GM12878 (cell line): ENCODE measurements at regions not wholly inside any gene's neighbourhood (a gene's known extent, or its start where the extent isn't known, plus 50 kb on each side); places are given as distances from the start of the nearest gene placed in this dataset.

ENCODE experiments used
- ATAC-seq: fragments of 200-7000 bp; cut with Tn5 transposase; 3 replicates; pipeline ENCODE4 v1.9.1; 2020; ENCODE audit warnings: mild to moderate bottlenecking, moderate library complexity
- BruUV-seq: library from RNA; stranded (reverse); fragments of 400-500 nt; replicated peaks from 2 replicates; lab custom pipeline; 2021; lab: Mats Ljungman, UMichigan
- CTCF ChIA-PET: fragments of 300-600 bp; sonication (Branson Sonifier 250); formaldehyde crosslinking; extraction: SDS; loops from one replicate; lab custom pipeline; 2021; ENCODE audit warnings: inconsistent platforms; lab: Yijun Ruan, JAX
- POLR2A ChIA-PET: fragments of 350-600 bp; formaldehyde crosslinking; extraction: SDS; loops from one replicate; lab custom pipeline; 2021; ENCODE audit warnings: inconsistent platforms; lab: Charles Lee
- RAD21 ChIA-PET: fragments of 300-600 bp; sonication (Branson Sonifier 250); formaldehyde crosslinking; loops from one replicate; lab custom pipeline; 2023; ENCODE audit warnings: antibody characterized with exemption; ENCODE audit not compliant: unreplicated experiment; lab: Charles Lee
- SMC1A ChIA-PET: fragments of 300-600 bp; sonication (Branson Sonifier 250); formaldehyde crosslinking; loops from one replicate; lab custom pipeline; 2023; ENCODE audit not compliant: unreplicated experiment, uncharacterized antibody; lab: Charles Lee
- DNase-seq: peaks from one replicate; pipeline ENCODE4 v3.0.0-alpha.2; 2011; ENCODE audit warnings: low read depth, low spot score
- FAIRE-seq: peaks from 3 replicates; lab custom pipeline; 2011; peaks lifted over from hg19 to GRCh38; lab: Jason Lieb, UNC
- H2AFZ ChIP-seq: 2 replicates; pipeline ENCODE4 v1.6.0; 2011; ENCODE audit warnings: low read depth, low read length, control low read depth; ENCODE audit not compliant: control insufficient read depth
- H3K27ac ChIP-seq: 2 replicates; pipeline ENCODE4 v1.5.1; 2011; ENCODE audit warnings: control low read depth; ENCODE audit not compliant: control insufficient read depth, insufficient read depth
- H3K27me3 ChIP-seq, 2 experiments: replicated peaks in 1 of 2; 2 replicates each; pipeline versions ENCODE4 v1.6.0 to v1.6.1; 2011; ENCODE audit warnings: low read length in 1 of 2; ENCODE audit not compliant: control insufficient read depth in 2 of 2, insufficient read depth in 2 of 2
- H3K36me3 ChIP-seq, 2 experiments: 2 replicates each; pipeline ENCODE4 v1.5.1; 2011; ENCODE audit warnings: low read length in 1 of 2; ENCODE audit not compliant: control insufficient read depth in 2 of 2, insufficient read depth in 2 of 2
- H3K4me1 ChIP-seq: 2 replicates; pipeline ENCODE4 v1.6.1; 2011; ENCODE audit warnings: mild to moderate bottlenecking, low read length, moderate library complexity, mixed read lengths; ENCODE audit not compliant: control insufficient read depth, insufficient read depth
- H3K4me2 ChIP-seq: 2 replicates; pipeline ENCODE4 v1.6.0; 2011; ENCODE audit warnings: control low read depth; ENCODE audit not compliant: control insufficient read depth, insufficient read depth
- H3K4me3 ChIP-seq: fragments of 200-600 bp; sonication (generic); 2 replicates; pipeline ENCODE4 v1.5.1; 2016
- H3K79me2 ChIP-seq: 2 replicates; pipeline ENCODE4 v1.6.0; 2011; ENCODE audit warnings: low read length; ENCODE audit not compliant: control insufficient read depth, insufficient read depth
- H3K9ac ChIP-seq: 2 replicates; pipeline ENCODE4 v1.8.0; 2011; ENCODE audit warnings: low read length, control low read depth, mixed read lengths; ENCODE audit not compliant: control insufficient read depth, insufficient read depth
- H3K9me3 ChIP-seq: replicated peaks from 3 replicates; pipeline ENCODE4 v1.5.1; 2011; ENCODE audit warnings: mild to moderate bottlenecking, low read length; ENCODE audit not compliant: control insufficient read depth, insufficient read depth
- H4K20me1 ChIP-seq: 2 replicates; pipeline ENCODE4 v1.6.0; 2011; ENCODE audit not compliant: control insufficient read depth, insufficient read depth
- WGBS: methylation state at CpG from one replicate; pipeline ENCODE4 v1.1.6; 2016; ENCODE audit warnings: low lambda C conversion rate; ENCODE audit not compliant: insufficient replicate concordance, insufficient coverage; ENCODE audit errors: missing lambda C conversion rate; 5-methylcytosine and 5-hydroxymethylcytosine counted together
- in situ Hi-C: fragments of 300-500 bp; cut with MboI; formaldehyde crosslinking; loops from 9 replicates; pipeline ENCODE4 v1.14.3; 2018; ENCODE audit warnings: mixed read lengths
- intact Hi-C: fragments of 100-400 bp; cut with micrococcal nuclease; formaldehyde crosslinking; loops from one replicate; pipeline ENCODE4 v1.14.2; 2022; ENCODE audit not compliant: unreplicated experiment
- TF ChIP-seq, protein P1 (sequence below): fragments of 450-650 bp; formaldehyde crosslinking; IDR thresholded peaks from 2 replicates; pipeline ENCODE4 v1.4.0; 2020; ENCODE audit warnings: mild to moderate bottlenecking, moderate library complexity
- TF ChIP-seq, protein P2 (sequence below): fragments of 450-650 bp; IDR thresholded peaks from 2 replicates; pipeline ENCODE4 v1.6.1; 2018; ENCODE audit warnings: borderline replicate concordance, mild to moderate bottlenecking; ENCODE audit not compliant: partially characterized antibody

DNA sequence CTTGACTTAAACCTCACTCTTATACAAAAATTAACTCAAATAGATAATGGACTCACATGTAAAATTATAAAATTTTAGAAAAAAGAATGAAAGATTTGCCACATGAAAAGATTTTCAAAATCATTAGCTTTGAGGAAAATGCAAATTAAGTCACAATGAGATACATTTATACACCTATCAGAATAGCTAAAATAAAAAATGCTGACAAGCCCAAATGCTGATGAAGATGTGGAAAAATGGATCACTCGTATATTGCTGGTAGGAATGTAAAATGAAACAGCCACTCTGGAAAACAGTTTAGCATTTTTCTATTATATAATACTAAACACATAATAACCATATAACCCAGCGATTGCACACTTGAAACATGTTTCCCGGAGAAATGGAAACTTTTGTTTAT, 316.2 kb downstream of the ANKRD50 start (continued):
- TF ChIP-seq, protein P1, sequence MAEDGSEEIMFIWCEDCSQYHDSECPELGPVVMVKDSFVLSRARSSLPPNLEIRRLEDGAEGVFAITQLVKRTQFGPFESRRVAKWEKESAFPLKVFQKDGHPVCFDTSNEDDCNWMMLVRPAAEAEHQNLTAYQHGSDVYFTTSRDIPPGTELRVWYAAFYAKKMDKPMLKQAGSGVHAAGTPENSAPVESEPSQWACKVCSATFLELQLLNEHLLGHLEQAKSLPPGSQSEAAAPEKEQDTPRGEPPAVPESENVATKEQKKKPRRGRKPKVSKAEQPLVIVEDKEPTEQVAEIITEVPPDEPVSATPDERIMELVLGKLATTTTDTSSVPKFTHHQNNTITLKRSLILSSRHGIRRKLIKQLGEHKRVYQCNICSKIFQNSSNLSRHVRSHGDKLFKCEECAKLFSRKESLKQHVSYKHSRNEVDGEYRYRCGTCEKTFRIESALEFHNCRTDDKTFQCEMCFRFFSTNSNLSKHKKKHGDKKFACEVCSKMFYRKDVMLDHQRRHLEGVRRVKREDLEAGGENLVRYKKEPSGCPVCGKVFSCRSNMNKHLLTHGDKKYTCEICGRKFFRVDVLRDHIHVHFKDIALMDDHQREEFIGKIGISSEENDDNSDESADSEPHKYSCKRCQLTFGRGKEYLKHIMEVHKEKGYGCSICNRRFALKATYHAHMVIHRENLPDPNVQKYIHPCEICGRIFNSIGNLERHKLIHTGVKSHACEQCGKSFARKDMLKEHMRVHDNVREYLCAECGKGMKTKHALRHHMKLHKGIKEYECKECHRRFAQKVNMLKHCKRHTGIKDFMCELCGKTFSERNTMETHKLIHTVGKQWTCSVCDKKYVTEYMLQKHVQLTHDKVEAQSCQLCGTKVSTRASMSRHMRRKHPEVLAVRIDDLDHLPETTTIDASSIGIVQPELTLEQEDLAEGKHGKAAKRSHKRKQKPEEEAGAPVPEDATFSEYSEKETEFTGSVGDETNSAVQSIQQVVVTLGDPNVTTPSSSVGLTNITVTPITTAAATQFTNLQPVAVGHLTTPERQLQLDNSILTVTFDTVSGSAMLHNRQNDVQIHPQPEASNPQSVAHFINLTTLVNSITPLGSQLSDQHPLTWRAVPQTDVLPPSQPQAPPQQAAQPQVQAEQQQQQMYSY (CRISPR knock-in tag): no peak

DNA sequence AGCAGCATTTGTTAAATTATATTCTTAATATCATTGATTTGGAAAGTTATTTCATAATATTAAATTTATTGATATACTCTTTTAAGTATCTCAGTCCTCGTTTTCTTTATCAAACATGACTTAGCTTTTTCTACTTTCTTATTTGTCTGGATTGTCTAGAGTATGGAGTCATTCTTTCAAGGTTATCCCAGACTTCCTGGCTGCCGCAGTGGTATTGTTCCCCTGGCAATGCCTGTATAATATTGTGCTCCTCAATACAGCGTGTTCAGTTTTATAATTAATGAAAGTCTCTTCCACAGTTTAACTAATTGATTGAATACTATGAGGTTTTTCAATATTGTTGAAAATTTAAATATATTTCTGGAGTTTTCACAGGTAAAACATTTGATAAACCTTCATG, 310.9 kb downstream of the ANKRD50 start:
- BruUV-seq: no TSS peak
- RAD21 ChIA-PET: no interaction called here

More for the DNA sequence above, 310.9 kb downstream of the ANKRD50 start:
- H4K20me1 ChIP-seq: no peaks in the 10 kb centered on the region
- intact Hi-C loops (no loop called here), in situ Hi-C loops (no loop called here)
- CTCF ChIA-PET: no interaction called here
- SMC1A ChIA-PET: no interaction called here
- POLR2A ChIA-PET: no interaction called here
- H3K9me3 ChIP-seq: no peaks in the 10 kb centered on the region
- no peaks in the 10 kb centered on the region for H3K27me3 ChIP-seq
- DNase-seq: no peak
- H3K9ac ChIP-seq: no peak overlapping the region
- H2AFZ ChIP-seq: no peak overlapping the region
- H3K4me3 ChIP-seq: no peak overlapping the region
- WGBS: 1% methylated on average over 3 of the region's 3 CpGs
- ATAC-seq: no peak
- H3K36me3 ChIP-seq: no peaks in the 10 kb centered on the region
- H3K4me2 ChIP-seq: no peak overlapping the region
- TF ChIP-seq, protein P2, sequence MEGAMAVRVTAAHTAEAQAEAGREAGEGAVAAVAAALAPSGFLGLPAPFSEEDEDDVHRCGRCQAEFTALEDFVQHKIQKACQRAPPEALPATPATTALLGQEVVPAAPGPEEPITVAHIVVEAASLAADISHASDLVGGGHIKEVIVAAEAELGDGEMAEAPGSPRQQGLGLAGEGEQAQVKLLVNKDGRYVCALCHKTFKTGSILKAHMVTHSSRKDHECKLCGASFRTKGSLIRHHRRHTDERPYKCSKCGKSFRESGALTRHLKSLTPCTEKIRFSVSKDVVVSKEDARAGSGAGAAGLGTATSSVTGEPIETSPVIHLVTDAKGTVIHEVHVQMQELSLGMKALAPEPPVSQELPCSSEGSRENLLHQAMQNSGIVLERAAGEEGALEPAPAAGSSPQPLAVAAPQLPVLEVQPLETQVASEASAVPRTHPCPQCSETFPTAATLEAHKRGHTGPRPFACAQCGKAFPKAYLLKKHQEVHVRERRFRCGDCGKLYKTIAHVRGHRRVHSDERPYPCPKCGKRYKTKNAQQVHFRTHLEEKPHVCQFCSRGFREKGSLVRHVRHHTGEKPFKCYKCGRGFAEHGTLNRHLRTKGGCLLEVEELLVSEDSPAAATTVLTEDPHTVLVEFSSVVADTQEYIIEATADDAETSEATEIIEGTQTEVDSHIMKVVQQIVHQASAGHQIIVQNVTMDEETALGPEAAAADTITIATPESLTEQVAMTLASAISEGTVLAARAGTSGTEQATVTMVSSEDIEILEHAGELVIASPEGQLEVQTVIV: no peak
- no peak for FAIRE-seq
- H3K4me1 ChIP-seq: no peaks in the 10 kb centered on the region
- H3K79me2 ChIP-seq: no peaks in the 10 kb centered on the region
- no peak overlapping the region for H3K27ac ChIP-seq
